H1 (cell line): ENCODE measurements at regions not wholly inside any gene's neighbourhood (a gene's known extent, or its start where the extent isn't known, plus 50 kb on each side); places are given as distances from the start of the nearest gene placed in this dataset.

Experiments used
- CTCF ChIA-PET: fragments of 300-600 bp; sonication (Branson Sonifier 250); formaldehyde crosslinking; loops from one replicate; lab custom pipeline; 2021; ENCODE audit not compliant: partially characterized antibody; lab: Charles Lee
- POLR2A ChIA-PET: fragments of 300-600 bp; sonication (Branson Sonifier 250); formaldehyde crosslinking; loops from one replicate; lab custom pipeline; 2021; ENCODE audit warnings: inconsistent platforms; ENCODE audit not compliant: partially characterized antibody; lab: Charles Lee
- DNase-seq, 2 experiments: peaks; one replicate each; pipeline versions ENCODE4 v3.0.0 to v3.0.0-alpha.2; 2010 to 2022; ENCODE audit warnings: low spot score in 2 of 2, low read depth in 1 of 2, mixed read lengths in 1 of 2
- FAIRE-seq: peaks from 2 replicates; lab custom pipeline; 2011; peaks lifted over from hg19 to GRCh38; lab: Jason Lieb, UNC
- H2AFZ ChIP-seq: 2 replicates; pipeline ENCODE4 v1.8.1; 2012; ENCODE audit warnings: low read length, inconsistent platforms
- H2AK5ac ChIP-seq: 2 replicates; pipeline ENCODE4 v1.6.1; 2013; ENCODE audit warnings: low read depth, low read length
- H2BK120ac ChIP-seq: replicated peaks from 2 replicates; pipeline ENCODE3; 2013; ENCODE audit warnings: low read depth, low read length, inconsistent platforms
- H2BK12ac ChIP-seq: 2 replicates; pipeline ENCODE4 v1.6.1; 2013; ENCODE audit warnings: low read depth, low read length
- H2BK15ac ChIP-seq: 2 replicates; pipeline ENCODE4 v1.6.1; 2013; ENCODE audit warnings: low read length
- H2BK20ac ChIP-seq: 2 replicates; pipeline ENCODE4 v1.6.1; 2013; ENCODE audit warnings: low read length
- H2BK5ac ChIP-seq: 2 replicates; pipeline ENCODE4 v1.6.1; 2013; ENCODE audit warnings: low read depth, low read length
- H3K14ac ChIP-seq: 2 replicates; pipeline ENCODE4 v1.6.1; 2013; ENCODE audit warnings: inconsistent platforms; ENCODE audit not compliant: insufficient read length
- H3K18ac ChIP-seq: 2 replicates; pipeline ENCODE4 v1.6.1; 2013; ENCODE audit warnings: low read length; ENCODE audit errors: extremely low read depth
- H3K23ac ChIP-seq: 2 replicates; pipeline ENCODE4 v1.6.1; 2013; ENCODE audit warnings: inconsistent platforms; ENCODE audit not compliant: insufficient read length
- H3K23me2 ChIP-seq: 2 replicates; pipeline ENCODE4 v1.6.1; 2013; ENCODE audit warnings: low read depth, low read length
- H3K27ac ChIP-seq: 2 replicates; pipeline ENCODE4 v1.6.1; 2011; ENCODE audit warnings: low read depth, low read length, inconsistent platforms
- H3K27me3 ChIP-seq, 4 experiments: replicated peaks in 1 of 4; 1 replicate in 1 of 4; 2 replicates in 3 of 4; pipeline versions ENCODE4 v1.6.1 to v1.8.1; 2011 to 2013; ENCODE audit warnings: low read length in 3 of 4, mild to moderate bottlenecking in 3 of 4, inconsistent platforms in 2 of 4, mixed read lengths in 2 of 4, moderate library complexity in 1 of 4; ENCODE audit not compliant: control insufficient read depth in 3 of 4, insufficient read depth in 3 of 4; ENCODE audit errors: extremely low read depth in 1 of 4
- H3K36me3 ChIP-seq, 4 experiments: 2 replicates each; pipeline versions ENCODE4 v1.6.1 to v1.8.1; 2011 to 2013; ENCODE audit warnings: mild to moderate bottlenecking in 4 of 4, low read length in 3 of 4, moderate library complexity in 2 of 4, control low read depth in 1 of 4, inconsistent platforms in 1 of 4; ENCODE audit not compliant: insufficient read depth in 4 of 4, control insufficient read depth in 2 of 4
- H3K4ac ChIP-seq: replicated peaks from 2 replicates; pipeline ENCODE3; 2013; ENCODE audit warnings: low read length, low read depth, mixed read lengths, inconsistent platforms; ENCODE audit not compliant: insufficient read length
- H3K4me1 ChIP-seq, 4 experiments: replicated peaks in 1 of 4; 1 replicate in 1 of 4; 2 replicates in 3 of 4; pipeline versions ENCODE4 v1.6.1 to v1.8.1; 2011 to 2013; ENCODE audit warnings: low read length in 3 of 4, inconsistent platforms in 2 of 4, mixed read lengths in 1 of 4; ENCODE audit not compliant: insufficient read depth in 4 of 4, control insufficient read depth in 3 of 4
- H3K4me2 ChIP-seq, 2 experiments: 2 replicates each; pipeline versions ENCODE4 v1.6.1 to v1.8.1; 2011 to 2013; ENCODE audit warnings: low read depth in 2 of 2, low read length in 2 of 2, control low read depth in 1 of 2, inconsistent platforms in 1 of 2, mild to moderate bottlenecking in 1 of 2; ENCODE audit not compliant: insufficient read depth in 1 of 2
- H3K4me3 ChIP-seq, 4 experiments: fragments of 200-600, 300-600 bp in 1 of 4; sonication (generic), shearing (Covaris generic), sonication (Bioruptor Twin) in 1 of 4; 2 replicates each; pipeline versions ENCODE4 v1.5.1 to v1.8.1; 2011 to 2016; ENCODE audit warnings: low read length in 4 of 4, low read depth in 3 of 4, control low read depth in 2 of 4, inconsistent platforms in 2 of 4, mild to moderate bottlenecking in 2 of 4, mixed read lengths in 1 of 4, moderate library complexity in 1 of 4; ENCODE audit not compliant: insufficient read depth in 2 of 4; ENCODE audit errors: extremely low read depth in 1 of 4
- H3K56ac ChIP-seq: replicated peaks from 2 replicates; pipeline ENCODE3; 2013; ENCODE audit warnings: low read depth, mild to moderate bottlenecking, mixed read lengths, low read length, inconsistent platforms; ENCODE audit not compliant: insufficient read length
- H3K79me1 ChIP-seq: 2 replicates; pipeline ENCODE4 v1.6.1; 2013; ENCODE audit warnings: low read depth, low read length, control low read depth
- H3K79me2 ChIP-seq, 2 experiments: 2 replicates each; pipeline versions ENCODE4 v1.6.1 to v1.8.1; 2012 to 2013; ENCODE audit warnings: low read length in 2 of 2, mild to moderate bottlenecking in 2 of 2, inconsistent platforms in 1 of 2; ENCODE audit not compliant: insufficient read depth in 2 of 2, control insufficient read depth in 1 of 2
- H3K9ac ChIP-seq, 4 experiments: replicated peaks in 1 of 4; 1 replicate in 1 of 4; 2 replicates in 3 of 4; pipeline versions ENCODE4 v1.6.1 to v1.8.1; 2011 to 2013; ENCODE audit warnings: low read depth in 3 of 4, low read length in 3 of 4, control low read depth in 2 of 4, mild to moderate bottlenecking in 2 of 4, moderate library complexity in 2 of 4, inconsistent platforms in 1 of 4; ENCODE audit errors: extremely low read depth in 1 of 4
- H3K9me3 ChIP-seq, 2 experiments: 2 replicates each; pipeline versions ENCODE4 v1.6.1 to v1.8.1; 2012 to 2013; ENCODE audit warnings: mild to moderate bottlenecking in 2 of 2, moderate library complexity in 2 of 2, control low read depth in 1 of 2, inconsistent platforms in 1 of 2, low read depth in 1 of 2, low read length in 1 of 2, mixed read lengths in 1 of 2; ENCODE audit not compliant: insufficient read depth in 2 of 2
- H4K20me1 ChIP-seq, 2 experiments: replicated peaks in 1 of 2; 2 replicates each; pipeline versions ENCODE3 to v1.8.1; 2011 to 2013; ENCODE audit warnings: inconsistent platforms in 2 of 2, low read length in 2 of 2, mild to moderate bottlenecking in 1 of 2; ENCODE audit not compliant: insufficient read depth in 2 of 2, control insufficient read depth in 1 of 2
- H4K5ac ChIP-seq: 2 replicates; pipeline ENCODE4 v1.6.1; 2013; ENCODE audit warnings: low read length, low read depth, mixed read lengths, inconsistent platforms; ENCODE audit not compliant: insufficient read length
- H4K8ac ChIP-seq: 2 replicates; pipeline ENCODE4 v1.8.0; 2013; ENCODE audit warnings: mild to moderate bottlenecking, moderate library complexity, low read length, inconsistent platforms; ENCODE audit not compliant: insufficient read depth; ENCODE audit errors: extremely low read depth
- H4K91ac ChIP-seq: replicated peaks from 2 replicates; pipeline ENCODE3; 2013; ENCODE audit warnings: low read length, mixed read lengths, inconsistent platforms; ENCODE audit not compliant: insufficient read length
- SIX5 ChIP-seq: IDR thresholded peaks from 2 replicates; pipeline ENCODE4 v1.6.1; 2011; ENCODE audit warnings: mild to moderate bottlenecking, low read depth, low read length
- TEAD4 ChIP-seq: IDR thresholded peaks from 2 replicates; pipeline ENCODE4 v1.6.1; 2012; ENCODE audit warnings: low read depth, low read length, inconsistent platforms, mixed read lengths
- WGBS, 2 experiments: shearing (Covaris generic) in 1 of 2; methylation state at CpG; one replicate each; pipeline versions ENCODE4 v1.1.6 to v1.1.7; 2013 to 2015; ENCODE audit warnings: low lambda C conversion rate in 2 of 2, mixed read lengths in 2 of 2, inconsistent platforms in 1 of 2, low coverage in 1 of 2, missing lambda C conversion rate in 1 of 2; ENCODE audit not compliant: insufficient replicate concordance in 2 of 2, insufficient coverage in 1 of 2, insufficient read length in 1 of 2; ENCODE audit errors: extremely low coverage in 1 of 2, missing lambda C conversion rate in 1 of 2; 5-methylcytosine and 5-hydroxymethylcytosine counted together

DNA sequence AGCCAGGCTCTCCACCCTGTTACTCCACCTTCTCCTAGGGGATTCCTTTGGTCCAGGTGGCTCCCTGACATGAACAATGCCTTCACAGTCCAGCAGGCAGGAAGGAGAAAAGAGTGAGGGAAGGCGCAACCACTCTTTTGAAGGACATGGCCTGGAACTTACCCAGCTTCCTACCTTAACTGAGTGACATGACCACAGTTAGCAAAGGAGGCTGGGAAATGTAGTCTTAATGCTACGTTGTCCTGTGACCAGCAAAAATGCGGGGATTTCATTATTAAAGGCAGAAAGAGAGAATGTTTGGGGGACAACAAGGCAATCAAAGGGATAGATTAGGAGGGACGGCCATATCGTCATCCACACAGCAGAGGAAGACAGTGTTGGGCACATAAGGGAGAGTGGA is 100.3 kb upstream of the ERCC6L2 start:
- H2AK5ac ChIP-seq: no peak overlapping the region
- no peaks in the 10 kb centered on the region for H3K79me1 ChIP-seq
- peaks cover 8 to 21% (median 15%) of the 10 kb centered on the region in 4 experiments for H3K4me1 ChIP-seq
- CTCF ChIA-PET: interaction anchor here (0.6 kb wide), 1 partner anchor 408 kb away, joined by 3 read pairs; no protein-coding TSS in a partner anchor
- no peaks in the 10 kb centered on the region for H3K79me2 ChIP-seq
- no peak overlapping the region for H3K56ac ChIP-seq
- H2BK120ac ChIP-seq: no peak overlapping the region
- no peaks in the 10 kb centered on the region for H4K20me1 ChIP-seq
- H4K8ac ChIP-seq: no peak overlapping the region
- TF ChIP-seq SIX5 (peak; percentile 33; the same call in 1 of the 2 replicates), TEAD4 (no peak)
- TF ChIP-seq, all 59 proteins: peak for 1
- no peak for DNase-seq
- Histone ChIP-seq H3K4ac (no peak overlapping the region), H2BK12ac (no peak overlapping the region; the same call in 1 of the 2 replicates), H3K9ac (no peak overlapping the region), H4K5ac (no peak overlapping the region), H3K36me3 (no peaks in the 10 kb centered on the region), H3K9me3 (no peaks in the 10 kb centered on the region), H2BK20ac (no peak overlapping the region; the same call in 1 of the 2 replicates), H3K4me2 (no peak overlapping the region), H4K91ac (peak overlapping the region; percentile 32), H3K23me2 (no peaks in the 10 kb centered on the region; the same call in 1 of the 2 replicates), H3K4me3 (no peak overlapping the region), H2BK15ac (0 out of 2 replicates have a peak overlapping the region, but pooled peaks have one; percentile 2), H2AFZ (0 out of 2 replicates have a peak overlapping the region, but pooled peaks have one; percentile 6), H3K14ac (no peak overlapping the region), H3K18ac (no peak overlapping the region; the same call in 1 of the 2 replicates), H3K27me3 (peaks cover 0 to 2% (median under 1%) of the 10 kb centered on the region in 4 experiments; a peak in 2 of 7 replicates), H3K23ac (no peak overlapping the region), H3K27ac (no peak overlapping the region), H2BK5ac (no peak overlapping the region)
- 94% methylated on average over 5 of the region's 5 CpGs; no CpG with 5 or more reads in 1 of the 2 experiments for WGBS, 2 experiments
- FAIRE-seq: no peak
- POLR2A ChIA-PET: interaction anchor here (1.0 kb wide), 1 partner anchor 11 kb away, joined by 3 read pairs; no protein-coding TSS in a partner anchor
